ENCODE measurements at regions not wholly inside any gene's neighbourhood (a gene's known extent, or its start where the extent isn't known, plus 50 kb on each side); places are given as distances from the start of the nearest gene placed in this dataset.

GRCh38 chr14:104323551-104324175 is 185.3 kb downstream of the KIF26A start:
- Histone ChIP-seq H3K27ac (ENCODE audit: insufficient read depth, low read length, poor library complexity, severe bottlenecking) (no peak overlapping the region), H3K27me3 (ENCODE audit: control insufficient read depth, insufficient read depth, low read length) (no peaks in the 10 kb centered on the region), H3K4me1 (ENCODE audit: control insufficient read depth, insufficient read depth, low read length, poor library complexity, severe bottlenecking) (no peaks in the 10 kb centered on the region), H3K4me3 (ENCODE audit: low read depth, low read length) (no peak overlapping the region), H3K9me3 (ENCODE audit: control insufficient read depth in 2 of 2, low read length in 2 of 2) (no peaks in the 10 kb centered on the region), H3K36me3 (ENCODE audit: control insufficient read depth, insufficient read depth, low read length) (no peaks in the 10 kb centered on the region)
- DNase-seq, result no peak
- H3K4me3 Mint-ChIP-seq, result no peak overlapping the region
- H3K9me3 Mint-ChIP-seq, result peaks cover 0 to 2% (median 0%) of the 10 kb centered on the region in 7 donors
- H3K27me3 Mint-ChIP-seq, result no peaks in the 10 kb centered on the region
- no peaks in the 10 kb centered on the region for H3K36me3 Mint-ChIP-seq
- no peak overlapping the region for H3K27ac Mint-ChIP-seq
- ATAC-seq (ENCODE audit: low read depth in 2 of 2), result no peak
- no peaks in the 10 kb centered on the region for H3K4me1 Mint-ChIP-seq

DNA sequence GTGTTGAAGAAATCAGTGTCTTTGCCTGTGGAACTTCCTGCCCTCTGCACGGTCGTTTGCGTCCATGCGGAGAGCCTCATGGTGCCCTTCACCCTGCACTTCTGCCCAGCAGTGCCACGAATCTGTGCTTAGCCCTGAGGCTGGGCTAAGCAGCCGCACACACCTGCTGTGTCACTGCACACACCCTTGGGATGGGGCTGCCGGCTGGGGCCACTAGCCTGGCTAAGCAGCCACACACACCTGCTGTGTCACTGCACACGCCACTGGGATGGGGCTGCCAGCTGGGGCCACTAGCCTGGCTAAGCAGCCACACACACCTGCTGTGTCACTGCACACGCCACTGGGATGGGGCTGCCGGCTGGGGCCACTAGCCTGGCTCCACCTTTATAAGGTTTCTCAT is 188.5 kb downstream of the KIF26A start:
- Histone ChIP-seq H3K27me3 (ENCODE audit: control insufficient read depth, insufficient read depth, low read length) (no peaks in the 10 kb centered on the region), H3K4me1 (ENCODE audit: control insufficient read depth, insufficient read depth, low read length, poor library complexity, severe bottlenecking) (no peaks in the 10 kb centered on the region), H3K9me3 (ENCODE audit: control insufficient read depth in 2 of 2, low read length in 2 of 2) (peaks cover 3 to 7% of the 10 kb centered on the region in 2 experiments), H3K4me3 (ENCODE audit: low read depth, low read length) (no peak overlapping the region), H3K27ac (ENCODE audit: insufficient read depth, low read length, poor library complexity, severe bottlenecking) (no peak overlapping the region), H3K36me3 (ENCODE audit: control insufficient read depth, insufficient read depth, low read length) (no peaks in the 10 kb centered on the region)
- Mint-ChIP-seq H3K36me3 (no peaks in the 10 kb centered on the region), H3K4me1 (no peaks in the 10 kb centered on the region), H3K27me3 (peaks cover 4% of the 10 kb centered on the region), H3K4me3 (no peak overlapping the region), H3K9me3 (peaks cover 0 to 19% (median 6%) of the 10 kb centered on the region in 7 donors), H3K27ac (no peak overlapping the region)
- DNase-seq (no peak), ATAC-seq (ENCODE audit: low read depth in 2 of 2) (no peak)

GRCh38 chr14:104328607-104329006 is 190.2 kb downstream of the KIF26A start:
- Mint-ChIP-seq H3K9me3 (peaks cover 0 to 19% (median 6%) of the 10 kb centered on the region in 7 donors), H3K27ac (no peak overlapping the region), H3K27me3 (peaks cover 4% of the 10 kb centered on the region), H3K4me1 (no peaks in the 10 kb centered on the region), H3K4me3 (no peak overlapping the region), H3K36me3 (no peaks in the 10 kb centered on the region)
- Histone ChIP-seq H3K4me1 (ENCODE audit: control insufficient read depth, insufficient read depth, low read length, poor library complexity, severe bottlenecking) (no peaks in the 10 kb centered on the region), H3K27me3 (ENCODE audit: control insufficient read depth, insufficient read depth, low read length) (no peaks in the 10 kb centered on the region), H3K9me3 (ENCODE audit: control insufficient read depth in 2 of 2, low read length in 2 of 2) (peaks cover 3 to 7% of the 10 kb centered on the region in 2 experiments), H3K36me3 (ENCODE audit: control insufficient read depth, insufficient read depth, low read length) (no peaks in the 10 kb centered on the region), H3K27ac (ENCODE audit: insufficient read depth, low read length, poor library complexity, severe bottlenecking) (no peak overlapping the region), H3K4me3 (ENCODE audit: low read depth, low read length) (no peak overlapping the region)
- ATAC-seq (ENCODE audit: low read depth in 2 of 2) (no peak), DNase-seq (no peak)

DNA sequence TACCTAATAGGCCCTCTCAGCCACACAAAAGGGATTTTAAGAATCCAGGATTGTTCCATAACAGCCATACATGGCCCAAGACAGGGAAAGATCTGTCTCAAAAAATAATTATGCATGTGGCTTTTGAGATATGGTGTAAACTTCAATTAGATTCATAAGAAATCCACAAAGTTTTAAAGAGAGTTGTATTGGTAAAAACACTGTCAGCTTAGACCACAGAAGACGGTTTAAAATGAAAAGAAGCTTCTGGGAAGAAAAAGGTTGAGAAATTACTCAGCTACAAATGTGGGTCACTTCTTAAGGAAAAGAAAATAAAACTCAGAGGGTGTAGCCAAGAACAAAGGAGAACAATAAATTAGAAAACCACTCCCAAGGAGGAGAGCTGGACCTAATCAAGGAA is 191.4 kb downstream of the KIF26A start:
- Histone ChIP-seq H3K27me3 (ENCODE audit: control insufficient read depth, insufficient read depth, low read length) (no peaks in the 10 kb centered on the region), H3K9me3 (ENCODE audit: control insufficient read depth in 2 of 2, low read length in 2 of 2) (peaks cover 3 to 7% of the 10 kb centered on the region in 2 experiments), H3K4me1 (ENCODE audit: control insufficient read depth, insufficient read depth, low read length, poor library complexity, severe bottlenecking) (no peaks in the 10 kb centered on the region), H3K36me3 (ENCODE audit: control insufficient read depth, insufficient read depth, low read length) (no peaks in the 10 kb centered on the region), H3K4me3 (ENCODE audit: low read depth, low read length) (no peak overlapping the region), H3K27ac (ENCODE audit: insufficient read depth, low read length, poor library complexity, severe bottlenecking) (no peak overlapping the region)
- H3K4me1 Mint-ChIP-seq, result no peaks in the 10 kb centered on the region
- H3K4me3 Mint-ChIP-seq, result no peak overlapping the region
- H3K36me3 Mint-ChIP-seq, result no peaks in the 10 kb centered on the region
- peaks cover 0 to 19% (median 6%) of the 10 kb centered on the region in 7 donors for H3K9me3 Mint-ChIP-seq
- no peak for DNase-seq
- no peak for ATAC-seq (ENCODE audit: low read depth in 2 of 2)
- peaks cover 4% of the 10 kb centered on the region for H3K27me3 Mint-ChIP-seq
- no peak overlapping the region for H3K27ac Mint-ChIP-seq

DNA sequence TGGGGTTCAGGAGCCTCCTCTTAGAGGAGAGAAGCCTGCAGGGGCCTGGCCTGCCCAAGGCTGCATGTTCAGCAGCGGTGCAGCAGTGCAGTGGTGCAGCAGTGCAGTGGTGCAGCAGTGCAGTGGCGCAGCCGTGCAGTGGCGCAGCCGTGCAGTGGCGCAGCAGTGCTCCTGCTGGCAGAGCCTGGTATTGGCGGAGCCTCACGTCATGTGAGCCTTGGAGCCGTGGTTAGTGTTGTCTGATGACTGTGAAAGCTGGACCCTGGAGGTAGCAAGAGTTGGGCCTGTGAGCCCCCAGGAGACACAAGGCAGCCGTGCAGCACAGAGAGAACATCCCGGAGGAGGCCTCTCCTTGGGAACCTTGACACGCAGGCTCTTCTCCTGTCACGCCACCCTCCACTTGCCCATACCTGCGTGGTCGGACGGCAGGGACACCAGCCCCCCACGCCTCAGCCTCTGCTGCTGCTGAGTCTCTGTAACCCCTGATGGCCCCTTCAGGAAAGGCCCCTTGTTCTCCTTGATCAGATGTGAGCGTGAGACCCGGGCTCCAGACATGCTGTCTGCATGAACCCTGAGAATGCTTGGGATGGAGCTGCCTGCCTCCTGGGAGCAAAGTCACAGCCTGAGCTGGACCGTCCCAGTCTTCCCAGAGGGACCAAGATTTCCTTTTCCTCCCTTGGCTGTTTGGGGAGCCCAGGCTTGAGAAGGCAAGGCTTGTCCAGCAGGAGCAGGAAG is 193.7 kb downstream of the KIF26A start:
- H3K4me3 ChIP-seq (ENCODE audit: low read depth, low read length), result no peak overlapping the region
- no peaks in the 10 kb centered on the region for H3K27me3 ChIP-seq (ENCODE audit: control insufficient read depth, insufficient read depth, low read length)
- Mint-ChIP-seq H3K4me3 (no peak overlapping the region), H3K36me3 (no peaks in the 10 kb centered on the region), H3K27me3 (peaks cover 4% of the 10 kb centered on the region), H3K4me1 (no peaks in the 10 kb centered on the region), H3K9me3 (peaks cover 0 to 19% (median 6%) of the 10 kb centered on the region in 7 donors), H3K27ac (no peak overlapping the region)
- peaks cover 3 to 7% of the 10 kb centered on the region in 2 experiments for H3K9me3 ChIP-seq (ENCODE audit: control insufficient read depth in 2 of 2, low read length in 2 of 2)
- H3K36me3 ChIP-seq (ENCODE audit: control insufficient read depth, insufficient read depth, low read length), result no peaks in the 10 kb centered on the region
- no peak overlapping the region for H3K27ac ChIP-seq (ENCODE audit: insufficient read depth, low read length, poor library complexity, severe bottlenecking)
- ATAC-seq (ENCODE audit: low read depth in 2 of 2) (no peak), DNase-seq (no peak)
- H3K4me1 ChIP-seq (ENCODE audit: control insufficient read depth, insufficient read depth, low read length, poor library complexity, severe bottlenecking), result no peaks in the 10 kb centered on the region

DNA sequence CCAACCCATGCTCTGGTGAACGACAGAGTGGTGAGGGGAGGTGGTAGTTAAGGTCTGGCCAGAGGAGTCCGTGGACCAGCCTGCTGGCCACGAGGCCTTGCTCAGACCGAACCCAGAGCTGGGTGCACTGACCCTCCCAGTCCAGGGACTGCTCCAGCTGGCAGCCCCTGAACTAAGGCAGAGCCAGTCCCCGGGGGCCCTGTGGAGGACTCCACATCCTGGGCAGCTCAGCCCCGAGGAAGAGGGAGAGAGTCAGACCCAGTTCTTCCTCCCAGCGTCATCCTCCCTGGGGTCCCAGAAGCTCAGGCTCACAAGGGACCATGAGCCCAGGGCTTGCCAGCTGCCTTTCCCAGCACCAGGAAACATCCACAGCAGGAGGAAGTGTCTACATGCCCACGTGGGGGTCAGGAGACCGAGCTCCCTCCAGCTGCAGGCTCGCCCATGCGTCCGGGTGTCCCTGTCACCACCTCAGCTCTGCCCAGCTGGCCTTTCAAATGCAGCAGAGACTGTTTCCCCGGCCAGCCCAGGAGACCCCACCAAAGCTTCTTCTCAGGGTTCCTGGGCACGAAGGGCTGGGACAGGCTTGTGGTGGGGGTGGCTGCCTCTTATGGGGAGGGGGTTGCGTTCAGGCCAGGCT is 194.4 kb downstream of the KIF26A start:
- no peak for ATAC-seq (ENCODE audit: low read depth in 2 of 2)
- Histone ChIP-seq H3K9me3 (ENCODE audit: control insufficient read depth in 2 of 2, low read length in 2 of 2) (peaks cover 4 to 7% of the 10 kb centered on the region in 2 experiments), H3K27me3 (ENCODE audit: control insufficient read depth, insufficient read depth, low read length) (no peaks in the 10 kb centered on the region), H3K4me3 (ENCODE audit: low read depth, low read length) (no peak overlapping the region), H3K4me1 (ENCODE audit: control insufficient read depth, insufficient read depth, low read length, poor library complexity, severe bottlenecking) (no peaks in the 10 kb centered on the region), H3K27ac (ENCODE audit: insufficient read depth, low read length, poor library complexity, severe bottlenecking) (no peak overlapping the region), H3K36me3 (ENCODE audit: control insufficient read depth, insufficient read depth, low read length) (no peaks in the 10 kb centered on the region)
- Mint-ChIP-seq H3K36me3 (no peaks in the 10 kb centered on the region), H3K9me3 (peaks cover 0 to 19% (median 6%) of the 10 kb centered on the region in 7 donors), H3K27me3 (peaks cover 4% of the 10 kb centered on the region), H3K4me1 (no peaks in the 10 kb centered on the region), H3K27ac (no peak overlapping the region), H3K4me3 (no peak overlapping the region)
- DNase-seq, result no peak

GRCh38 chr14:104333646-104334423 is 195.4 kb downstream of the KIF26A start:
- peaks cover 4% of the 10 kb centered on the region for H3K27me3 Mint-ChIP-seq
- Histone ChIP-seq H3K27me3 (ENCODE audit: control insufficient read depth, insufficient read depth, low read length) (no peaks in the 10 kb centered on the region), H3K36me3 (ENCODE audit: control insufficient read depth, insufficient read depth, low read length) (no peaks in the 10 kb centered on the region), H3K27ac (ENCODE audit: insufficient read depth, low read length, poor library complexity, severe bottlenecking) (no peak overlapping the region), H3K9me3 (ENCODE audit: control insufficient read depth in 2 of 2, low read length in 2 of 2) (peaks cover 13 to 15% of the 10 kb centered on the region in 2 experiments), H3K4me1 (ENCODE audit: control insufficient read depth, insufficient read depth, low read length, poor library complexity, severe bottlenecking) (no peaks in the 10 kb centered on the region), H3K4me3 (ENCODE audit: low read depth, low read length) (no peak overlapping the region)
- no peak overlapping the region for H3K27ac Mint-ChIP-seq
- ATAC-seq (ENCODE audit: low read depth in 2 of 2) (no peak), DNase-seq (no peak)
- H3K36me3 Mint-ChIP-seq, result no peaks in the 10 kb centered on the region
- no peaks in the 10 kb centered on the region for H3K4me1 Mint-ChIP-seq
- no peak overlapping the region for H3K4me3 Mint-ChIP-seq
- H3K9me3 Mint-ChIP-seq, result peaks cover 4 to 27% (median 10%) of the 10 kb centered on the region in 7 donors
